Adrenal gland (tissue), 9 donors: ENCODE measurements at regions not wholly inside any gene's neighbourhood (a gene's known extent, or its start where the extent isn't known, plus 50 kb on each side); places are given as distances from the start of the nearest gene placed in this dataset.

Source experiments
- DNase-seq, 7 donors: peaks; one replicate each; pipeline ENCODE4 v3.0.0-alpha.2; 2019 to 2020
- H3K27ac ChIP-seq, 5 donors: fragments of 200-600 bp; sonication (generic) in 4 of 5; 1 replicate in 3 of 5; 2 replicates in 2 of 5; pipeline versions ENCODE4 v1.5.1 to v1.8.0; 2016 to 2020; ENCODE audit warnings: mild to moderate bottlenecking in 1 of 5
- H3K27me3 ChIP-seq: fragments of 200-600 bp; 2 replicates; pipeline ENCODE4 v1.8.0; 2021
- H3K36me3 ChIP-seq, 2 donors: fragments of 200-600 bp; replicated peaks in 1 of 2; 1 replicate in 1 of 2; 2 replicates in 1 of 2; pipeline versions ENCODE4 v1.5.1 to v1.8.0; 2018 to 2022
- H3K4me1 ChIP-seq, 2 donors: fragments of 200-600 bp; replicated peaks in 1 of 2; 1 replicate in 1 of 2; 2 replicates in 1 of 2; pipeline versions ENCODE4 v1.5.1 to v1.8.0; 2018 to 2021
- H3K4me3 ChIP-seq, 4 donors: fragments of 200-600 bp; sonication (generic) in 3 of 4; one replicate each; pipeline ENCODE4 v1.5.1; 2016 to 2018
- H3K9me3 ChIP-seq, 3 donors: fragments of 200-600 bp; sonication (generic) in 1 of 3; replicated peaks in 1 of 3; 1 replicate in 2 of 3; 2 replicates in 1 of 3; pipeline versions ENCODE4 v1.5.1 to v1.8.0; 2016 to 2021
- CTCF ChIP-seq, 6 experiments: fragments of 450-650 bp in 4 of 6; fragments of 200-600 bp in 2 of 6; sonication (generic) in 1 of 6; IDR thresholded peaks; 1 replicate in 5 of 6; 2 replicates in 1 of 6; pipeline versions ENCODE4 v1.5.1 to v1.8.0; 2016 to 2021; ENCODE audit warnings: antibody characterized with exemption in 6 of 6, mild to moderate bottlenecking in 2 of 6, moderate library complexity in 1 of 6
- POLR2A ChIP-seq, 2 donors: fragments of 450-650 bp; IDR thresholded peaks; one replicate each; pipeline ENCODE4 v1.6.1; 2017; ENCODE audit warnings: antibody characterized with exemption in 2 of 2, mild to moderate bottlenecking in 2 of 2, moderate library complexity in 1 of 2
- WGBS, 4 donors: extraction: QIAGEN DNeasy Blood & Tissue Kit in 2 of 4; methylation state at CpG; one replicate each; pipeline versions ENCODE4 v1.1.5 to v1.1.7; 2013 to 2017; 5-methylcytosine and 5-hydroxymethylcytosine counted together
- intact Hi-C, 2 donors: fragments of 100-400 bp; cut with DNase I; formaldehyde crosslinking; loops; one replicate each; pipeline versions ENCODE4 v1.14.1 to v1.15.0; 2022 to 2023
- donor health status: healthy with polysubstance abuse.
- donor health status: Bipolar disorder and iron deficiency.
- donor health status: DM: yes; HTN: yes; CAD: no.
- donor health status: DM: no; HTN: no; CAD: no.
- donor health status: DM: no; HTN: no; CAD: no.

- no peak for TF ChIP-seq CTCF (IDR thresholded peaks at IDR 0.05)
- no peak for TF ChIP-seq POLR2A (IDR thresholded peaks at IDR 0.05)
- Histone ChIP-seq H3K4me3 (no peak overlapping the region), H3K4me1 (no peaks in the 10 kb centered on the region), H3K36me3 (no peaks in the 10 kb centered on the region), H3K27me3 (no peaks in the 10 kb centered on the region), H3K9me3 (no peaks in the 10 kb centered on the region), H3K27ac (no peak overlapping the region)
- DNase-seq = no peak
- 64 to 70% (median 66%) methylated on average over 4 of the region's 4 CpGs for WGBS, 4 donors
- intact Hi-C loops = no loop called here
Measured at GRCh38 chr9:1453636-1454035, 403.5 kb downstream of the DMRT2 start.

GRCh38 chr9:1454211-1454610 lies 404.1 kb downstream of the DMRT2 start:
- Histone ChIP-seq H3K36me3 (no peaks in the 10 kb centered on the region), H3K4me3 (no peak overlapping the region), H3K4me1 (no peaks in the 10 kb centered on the region), H3K27ac (no peak overlapping the region), H3K9me3 (no peaks in the 10 kb centered on the region), H3K27me3 (no peaks in the 10 kb centered on the region)
- 30 to 63% (median 45%) methylated on average over 1 of the region's 1 CpG for WGBS, 4 donors
- TF ChIP-seq POLR2A (IDR thresholded peaks at IDR 0.05) (no peak), CTCF (IDR thresholded peaks at IDR 0.05) (no peak)
- intact Hi-C loops = no loop called here
- DNase-seq = no peak

- Histone ChIP-seq H3K4me1 (no peaks in the 10 kb centered on the region), H3K36me3 (no peaks in the 10 kb centered on the region), H3K9me3 (no peaks in the 10 kb centered on the region), H3K27me3 (no peaks in the 10 kb centered on the region), H3K27ac (no peak overlapping the region), H3K4me3 (no peak overlapping the region)
- WGBS, 4 donors = 63 to 67% (median 65%) methylated on average over 7 of the region's 7 CpGs
- intact Hi-C loops = no loop called here
- TF ChIP-seq CTCF (IDR thresholded peaks at IDR 0.05) (no peak), POLR2A (IDR thresholded peaks at IDR 0.05) (no peak)
- no peak for DNase-seq
Measured at GRCh38 chr9:1454616-1455347, 404.6 kb downstream of the DMRT2 start.

- DNase-seq = no peak
- no peaks in the 10 kb centered on the region for H3K27me3 ChIP-seq
- no peak overlapping the region for H3K27ac ChIP-seq
- intact Hi-C loops = no loop called here
- no peaks in the 10 kb centered on the region for H3K9me3 ChIP-seq
- no peak overlapping the region for H3K4me3 ChIP-seq
- no peaks in the 10 kb centered on the region for H3K4me1 ChIP-seq
- TF ChIP-seq POLR2A (IDR thresholded peaks at IDR 0.05) (no peak), CTCF (IDR thresholded peaks at IDR 0.05) (no peak)
- no peaks in the 10 kb centered on the region for H3K36me3 ChIP-seq
- whole genome bisulfite sequencing, 4 donors = 53 to 66% (median 57%) methylated on average over 4 of the region's 4 CpGs
Measured at GRCh38 chr9:1455766-1456165, 405.6 kb downstream of the DMRT2 start.
